OCI-LY1 (cell line): ENCODE measurements at regions not wholly inside any gene's neighbourhood (a gene's known extent, or its start where the extent isn't known, plus 50 kb on each side); places are given as distances from the start of the nearest gene placed in this dataset.

Experiments used
- EZH2 ChIP-seq: fragments of 200-600 bp; sonication (generic), shearing (Covaris generic); IDR thresholded peaks from 2 replicates; pipeline ENCODE4 v1.8.0; 2017; ENCODE audit warnings: borderline replicate concordance, mixed run types, mild to moderate bottlenecking, antibody characterized with exemption, low read length, moderate library complexity, mixed read lengths
- TF ChIP-seq, protein P1 (sequence below): fragments of 200-600 bp; sonication (generic), shearing (Covaris generic); IDR thresholded peaks from 2 replicates; pipeline ENCODE4 v1.5.1; 2017; ENCODE audit warnings: mild to moderate bottlenecking, antibody characterized with exemption, low read length, moderate library complexity, mixed read lengths

DNA sequence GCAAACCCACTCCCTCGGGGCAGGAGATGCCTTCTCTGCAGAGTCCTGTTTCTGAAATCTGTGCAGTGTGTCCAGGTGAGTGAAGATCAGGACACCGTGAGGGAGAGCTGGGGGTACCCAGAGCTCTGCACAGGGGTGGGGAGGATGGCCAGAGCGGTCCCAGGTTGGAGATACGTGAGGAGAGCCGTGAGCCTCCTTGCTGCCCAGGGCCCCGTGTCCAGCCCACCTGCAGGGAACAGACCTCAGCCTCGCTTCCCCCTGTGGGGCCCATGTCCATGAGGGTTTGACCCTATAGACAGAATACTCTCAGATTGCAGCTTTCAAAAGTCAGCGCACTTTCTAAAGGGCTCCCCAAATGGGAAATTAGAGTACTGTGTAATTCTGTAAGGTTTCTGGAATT lies 66.5 kb upstream of the EN2 start:
- TF ChIP-seq, protein P1, sequence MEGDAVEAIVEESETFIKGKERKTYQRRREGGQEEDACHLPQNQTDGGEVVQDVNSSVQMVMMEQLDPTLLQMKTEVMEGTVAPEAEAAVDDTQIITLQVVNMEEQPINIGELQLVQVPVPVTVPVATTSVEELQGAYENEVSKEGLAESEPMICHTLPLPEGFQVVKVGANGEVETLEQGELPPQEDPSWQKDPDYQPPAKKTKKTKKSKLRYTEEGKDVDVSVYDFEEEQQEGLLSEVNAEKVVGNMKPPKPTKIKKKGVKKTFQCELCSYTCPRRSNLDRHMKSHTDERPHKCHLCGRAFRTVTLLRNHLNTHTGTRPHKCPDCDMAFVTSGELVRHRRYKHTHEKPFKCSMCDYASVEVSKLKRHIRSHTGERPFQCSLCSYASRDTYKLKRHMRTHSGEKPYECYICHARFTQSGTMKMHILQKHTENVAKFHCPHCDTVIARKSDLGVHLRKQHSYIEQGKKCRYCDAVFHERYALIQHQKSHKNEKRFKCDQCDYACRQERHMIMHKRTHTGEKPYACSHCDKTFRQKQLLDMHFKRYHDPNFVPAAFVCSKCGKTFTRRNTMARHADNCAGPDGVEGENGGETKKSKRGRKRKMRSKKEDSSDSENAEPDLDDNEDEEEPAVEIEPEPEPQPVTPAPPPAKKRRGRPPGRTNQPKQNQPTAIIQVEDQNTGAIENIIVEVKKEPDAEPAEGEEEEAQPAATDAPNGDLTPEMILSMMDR = no peak
- TF ChIP-seq EZH2 = no peak
